GM21360 (cell line): ENCODE measurements at regions not wholly inside any gene's neighbourhood (a gene's known extent, or its start where the extent isn't known, plus 50 kb on each side); places are given as distances from the start of the nearest gene placed in this dataset.
"Not testable (repeated sequence)": the region's sequence is repeated elsewhere in the genome, so short reads cannot be mapped to it uniquely, and the experiment has no call there.

Experiments used
- ATAC-seq: cut with Tn5 transposase; IDR thresholded peaks from one replicate; pipeline ENCODE4 v1.9.1; 2021; ENCODE audit warnings: mild to moderate bottlenecking, moderate library complexity; ENCODE audit not compliant: unreplicated experiment

DNA sequence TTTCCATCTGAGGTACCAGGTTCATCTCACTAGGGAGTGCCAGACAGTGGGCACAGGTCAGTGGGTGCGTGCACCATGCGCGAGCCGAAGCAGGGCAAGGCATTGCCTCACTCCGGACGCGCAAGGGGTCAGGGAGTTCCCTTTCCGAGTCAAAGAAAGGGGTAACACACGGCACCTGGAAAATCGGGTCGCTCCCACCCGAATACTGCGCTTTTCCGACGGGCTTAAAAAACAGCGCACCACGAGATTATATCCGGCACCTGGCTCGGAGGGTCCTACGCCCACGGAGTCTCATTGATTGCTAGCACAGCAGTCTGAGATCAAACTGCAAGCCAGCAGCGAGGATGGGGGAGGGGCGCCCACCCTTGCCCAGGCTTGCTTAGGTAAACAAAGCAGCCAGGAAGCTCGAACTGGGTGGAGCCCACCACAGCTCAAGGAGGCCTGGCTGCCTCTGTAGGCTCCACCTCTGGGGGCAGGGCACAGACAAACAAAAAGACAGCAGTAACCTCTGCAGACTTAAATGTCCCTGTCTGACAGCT, 242.5 kb downstream of the CYLC2 start:
- not testable (repeated sequence) for ATAC-seq

DNA sequence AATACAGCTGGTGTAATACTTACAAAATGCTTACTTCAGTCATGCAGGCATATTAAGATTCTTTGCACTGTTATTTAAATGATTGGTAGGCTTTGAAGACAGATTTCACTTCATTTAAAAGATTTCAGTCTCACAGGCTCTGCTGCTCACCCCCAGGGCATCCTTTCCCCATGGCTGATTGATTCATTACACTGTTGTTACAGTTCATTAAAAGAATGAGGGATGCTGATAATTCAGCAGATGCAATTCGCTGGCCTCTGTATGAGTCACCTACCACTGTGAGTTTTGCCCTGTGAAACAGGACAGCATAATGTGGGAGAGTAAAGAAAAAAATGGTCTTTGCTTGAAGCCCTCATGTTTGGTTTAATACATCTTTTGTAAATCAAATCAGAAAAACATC, 246.9 kb downstream of the CYLC2 start:
- no peak for ATAC-seq

DNA sequence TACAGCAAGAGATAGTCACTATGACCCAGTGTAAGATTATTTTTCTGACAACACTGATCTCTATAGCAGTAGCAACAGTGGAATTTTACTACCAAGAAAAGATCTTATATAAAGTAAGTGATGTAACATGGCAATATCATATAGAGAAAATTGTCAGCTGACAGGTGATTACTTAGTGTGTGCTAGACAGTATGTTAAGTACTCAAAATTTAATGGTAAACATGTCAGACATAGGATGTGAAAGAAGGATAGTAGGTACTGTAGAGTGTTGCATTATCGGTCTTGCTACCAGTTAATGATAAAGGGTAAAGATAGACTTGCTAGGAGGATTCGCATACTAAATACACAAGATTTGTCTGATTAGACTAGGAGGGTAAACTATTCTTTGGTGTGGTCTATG, 247.4 kb downstream of the CYLC2 start:
- no peak for ATAC-seq

DNA sequence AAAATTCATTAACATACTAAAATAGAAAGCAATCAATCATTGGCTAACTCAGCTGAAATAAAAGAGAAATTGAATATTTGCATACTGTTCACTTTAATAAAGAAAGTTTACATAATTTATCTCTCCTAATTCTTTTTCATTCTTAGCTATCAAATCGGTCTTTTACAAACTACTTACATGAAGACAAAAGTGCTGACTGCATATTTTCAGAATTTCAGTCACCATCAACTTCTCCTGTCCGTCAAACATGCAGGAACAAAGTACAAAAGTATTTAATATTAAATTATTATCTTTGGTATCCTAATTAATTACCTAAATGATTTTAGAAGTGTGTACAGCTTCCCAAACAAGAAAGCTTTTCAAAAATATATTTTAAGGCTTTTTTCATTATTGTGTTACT, 248.4 kb downstream of the CYLC2 start:
- no peak for ATAC-seq

DNA sequence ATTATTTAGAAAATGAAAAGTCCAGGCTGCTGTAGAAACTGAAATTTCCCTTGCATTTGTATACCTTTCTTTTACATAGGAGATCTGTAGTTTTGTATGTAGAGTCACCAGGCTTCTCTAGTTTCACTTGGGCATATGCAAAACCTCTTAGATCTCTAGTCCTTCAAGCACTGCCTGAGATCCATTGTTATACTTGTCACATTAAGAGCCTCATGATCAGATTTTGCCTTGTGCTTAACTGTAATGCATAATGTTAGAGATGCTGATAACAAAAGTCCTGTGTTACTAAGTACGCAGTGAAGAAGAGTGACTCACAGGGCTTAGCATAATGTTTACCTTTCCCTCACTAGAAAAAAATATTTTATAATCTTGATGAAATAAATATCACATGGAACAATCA, 250.2 kb downstream of the CYLC2 start:
- ATAC-seq, result no peak

DNA sequence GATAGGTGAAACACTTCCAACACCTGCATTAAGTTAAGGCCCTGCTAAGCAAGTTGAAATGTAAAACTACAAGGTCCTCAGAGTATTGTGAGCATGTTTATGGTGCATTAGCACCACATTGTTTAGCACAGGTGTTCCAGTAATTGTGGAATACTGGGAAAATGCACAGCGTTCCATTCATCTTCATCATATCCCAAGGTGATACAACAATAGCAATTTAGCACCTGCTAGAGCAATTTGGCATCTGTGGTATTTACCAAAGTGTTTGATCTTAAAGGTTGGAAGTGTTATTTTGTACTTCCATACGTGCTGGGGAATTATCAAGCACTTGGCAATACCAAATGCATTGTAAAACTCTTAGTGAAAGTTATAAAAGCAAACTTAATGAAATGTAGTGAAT, 266.8 kb downstream of the CYLC2 start:
- ATAC-seq, result no peak

DNA sequence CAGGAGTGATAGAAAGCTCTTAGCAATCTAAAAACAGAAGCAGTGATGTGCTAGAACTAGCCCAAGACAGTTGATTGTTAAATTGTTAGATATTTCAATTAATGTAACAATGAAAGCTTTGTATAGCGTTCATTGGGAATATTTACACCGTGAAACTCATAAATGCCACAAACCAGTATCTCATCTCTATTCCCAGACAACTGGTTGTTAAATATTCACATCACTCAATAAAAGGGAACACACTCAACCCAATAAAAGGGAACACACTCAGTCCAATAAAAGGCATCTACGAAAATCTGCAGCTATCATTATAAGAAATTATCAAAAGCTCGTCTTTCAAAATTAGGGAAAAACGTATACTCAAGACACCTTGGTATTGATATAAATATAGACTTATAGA, 270.9 kb downstream of the CYLC2 start:
- ATAC-seq, result no peak

DNA sequence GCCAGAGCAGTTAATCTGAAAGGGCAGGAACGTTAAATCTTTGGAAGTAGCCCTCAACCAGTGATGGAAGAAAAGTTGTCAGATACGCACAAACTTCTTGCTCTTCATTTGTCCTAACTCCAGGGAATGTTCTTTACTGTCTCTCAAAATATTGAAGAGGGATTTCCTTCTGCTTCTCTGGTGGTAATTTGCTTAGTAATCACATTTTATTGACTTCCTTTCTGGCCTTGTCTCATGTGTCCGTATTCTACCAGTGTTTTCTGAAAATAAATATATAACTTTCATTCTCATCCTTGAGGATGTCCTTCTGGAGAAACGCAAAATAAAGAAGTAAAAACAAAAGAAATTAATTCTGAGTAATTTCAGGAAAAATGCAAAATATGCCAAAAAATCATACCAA, 282.1 kb downstream of the CYLC2 start:
- no peak for ATAC-seq

DNA sequence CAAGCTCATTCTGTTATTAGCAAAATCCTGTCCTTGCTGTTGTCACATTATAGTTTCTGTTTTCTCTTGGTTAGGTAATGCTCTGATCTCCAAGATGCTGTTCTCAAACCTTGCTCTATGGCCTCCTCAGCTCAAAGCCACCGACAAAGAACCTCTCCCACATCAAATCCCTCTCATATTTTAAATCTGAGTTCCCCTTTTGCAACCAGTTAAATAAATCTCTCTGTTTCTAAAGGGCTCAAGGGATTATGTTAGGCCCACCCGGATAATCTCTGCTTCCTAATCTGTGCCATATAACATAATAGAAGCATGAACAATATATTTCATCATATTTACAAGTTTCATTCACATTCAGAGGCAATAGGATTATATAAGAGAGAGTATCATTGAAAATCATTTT, 286.0 kb downstream of the CYLC2 start:
- no peak for ATAC-seq

DNA sequence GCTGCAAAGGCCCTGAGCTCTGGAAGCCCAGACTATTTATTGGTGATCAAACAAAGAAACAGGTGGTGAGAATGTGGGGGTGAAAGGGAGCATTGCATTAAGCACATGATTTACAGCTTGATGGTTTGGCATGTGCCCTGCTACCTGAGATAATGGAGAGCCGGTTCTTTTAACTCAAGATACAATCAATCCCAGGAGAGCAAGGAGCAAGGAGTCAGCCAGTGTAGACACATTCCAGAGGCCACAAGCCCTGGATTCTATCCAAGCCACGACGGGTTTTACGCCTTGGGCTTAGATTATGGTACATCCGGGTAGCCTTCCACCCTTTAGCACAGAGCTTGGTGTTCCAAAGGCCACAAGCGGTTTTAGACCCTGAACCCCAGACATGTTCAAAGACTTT, 292.2 kb downstream of the CYLC2 start:
- no peak for ATAC-seq

DNA sequence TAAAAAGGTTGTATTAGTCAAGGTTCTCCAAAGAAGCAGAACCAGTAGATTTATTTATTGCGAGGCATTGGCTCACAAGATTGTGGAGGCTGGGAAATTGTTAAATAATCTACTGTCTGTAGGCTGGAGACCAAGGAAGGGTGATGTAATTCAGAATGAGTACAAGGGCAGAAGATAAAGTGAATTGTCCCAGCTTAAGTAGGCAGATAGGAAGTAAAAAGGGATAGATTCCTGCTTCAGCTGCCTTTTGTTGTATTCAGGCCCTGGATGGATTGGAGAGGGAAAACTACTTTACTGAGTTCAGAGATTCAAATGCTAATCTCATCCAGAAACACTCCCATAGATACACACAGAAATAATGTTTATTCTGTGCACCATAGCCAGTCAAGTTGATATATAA, 301.1 kb downstream of the CYLC2 start:
- ATAC-seq, result no peak

DNA sequence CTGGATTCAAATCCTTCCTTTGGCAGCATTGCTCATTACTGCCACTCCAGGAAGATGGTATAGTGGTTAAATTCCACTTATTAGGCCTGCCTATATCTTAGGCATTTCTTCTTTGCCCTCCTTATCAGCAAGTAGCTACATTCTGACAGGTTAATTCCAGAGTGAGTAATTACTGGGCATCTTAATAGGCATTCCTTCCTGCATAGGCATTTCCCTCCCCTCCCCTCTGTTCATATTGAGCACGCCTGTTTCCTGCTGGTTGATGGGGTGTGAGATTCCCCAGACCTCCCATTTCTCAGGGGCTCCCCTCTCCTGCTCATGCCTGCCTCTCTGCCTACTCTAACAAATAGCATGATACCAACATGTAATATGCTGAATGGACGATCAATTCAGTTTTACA, 305.9 kb downstream of the CYLC2 start:
- ATAC-seq, result no peak

DNA sequence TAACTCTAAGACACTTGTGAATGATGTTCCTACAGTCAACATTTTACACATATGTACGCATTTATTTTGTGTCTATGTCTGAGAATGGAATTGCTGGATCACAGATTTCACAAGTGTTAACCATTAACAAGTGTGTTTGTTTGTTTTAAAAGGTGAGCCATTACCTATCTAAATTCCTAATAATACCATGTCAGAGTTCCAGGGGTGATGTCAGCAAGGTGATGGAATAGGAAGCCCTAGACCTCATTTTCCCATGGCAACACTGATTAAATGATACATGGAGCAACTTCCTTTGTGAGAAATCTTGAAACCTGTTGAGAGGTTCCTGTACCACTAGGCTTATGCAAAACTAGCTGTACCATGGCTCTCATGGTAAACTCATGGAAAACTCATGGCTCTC, 309.7 kb downstream of the CYLC2 start:
- no peak for ATAC-seq

DNA sequence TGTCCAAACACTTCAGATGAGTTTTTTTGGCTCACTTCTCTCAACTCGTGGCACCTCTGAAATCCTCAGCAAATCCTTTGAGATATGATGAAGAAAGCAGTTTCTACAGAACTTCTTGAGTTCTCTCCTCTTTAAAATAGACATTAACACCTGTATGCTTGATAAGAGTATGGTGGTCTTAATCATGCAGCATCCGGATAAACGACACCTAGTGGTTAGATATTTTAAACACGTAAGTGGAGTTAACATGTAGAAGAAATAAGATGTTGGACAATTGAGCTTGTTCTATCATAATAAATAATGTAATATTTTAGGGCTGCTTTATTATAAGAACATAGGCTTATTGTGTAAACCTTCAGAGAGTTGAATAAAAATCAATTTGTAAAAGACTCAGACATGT, 324.8 kb downstream of the CYLC2 start:
- no peak for ATAC-seq

DNA sequence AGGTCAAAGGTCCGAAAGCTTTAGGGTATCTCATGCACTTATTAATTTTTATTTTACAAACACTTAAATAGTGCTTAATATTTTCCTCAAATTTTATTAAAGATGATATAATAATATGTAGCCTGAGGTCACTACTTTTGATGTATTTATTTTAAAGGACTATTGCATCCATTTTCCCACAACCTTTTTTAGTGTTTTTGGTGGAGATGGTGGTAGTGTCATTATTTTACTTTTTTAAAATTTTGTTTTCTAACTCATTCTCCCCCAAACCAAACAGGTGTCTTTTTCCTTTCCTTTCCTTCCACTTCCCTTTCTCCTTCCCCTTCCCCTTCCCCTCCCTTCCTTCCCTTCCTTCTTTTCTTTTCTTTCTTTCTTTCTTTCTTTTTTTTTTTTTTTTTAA, 328.6 kb downstream of the CYLC2 start:
- ATAC-seq, result no peak

DNA sequence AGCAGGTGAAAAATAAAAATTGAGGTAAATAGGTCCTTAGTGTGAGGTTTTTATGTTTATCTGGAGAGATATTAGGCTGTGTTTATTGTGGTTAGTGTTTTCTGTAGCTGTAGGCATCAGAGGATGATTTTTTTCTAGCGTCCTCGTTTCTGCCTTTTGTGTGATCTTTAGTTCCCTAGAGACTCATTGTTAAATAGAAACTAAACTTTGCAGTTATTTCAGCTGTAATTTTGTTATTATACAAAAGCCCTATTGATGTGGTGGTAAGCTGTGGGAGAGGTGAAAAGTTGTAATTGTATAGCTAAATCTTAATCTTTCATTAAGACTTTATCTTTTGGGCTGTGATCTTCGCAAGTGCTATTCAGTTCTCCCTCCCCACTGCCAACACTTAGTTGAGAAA, 340.3 kb downstream of the CYLC2 start:
- no peak for ATAC-seq

DNA sequence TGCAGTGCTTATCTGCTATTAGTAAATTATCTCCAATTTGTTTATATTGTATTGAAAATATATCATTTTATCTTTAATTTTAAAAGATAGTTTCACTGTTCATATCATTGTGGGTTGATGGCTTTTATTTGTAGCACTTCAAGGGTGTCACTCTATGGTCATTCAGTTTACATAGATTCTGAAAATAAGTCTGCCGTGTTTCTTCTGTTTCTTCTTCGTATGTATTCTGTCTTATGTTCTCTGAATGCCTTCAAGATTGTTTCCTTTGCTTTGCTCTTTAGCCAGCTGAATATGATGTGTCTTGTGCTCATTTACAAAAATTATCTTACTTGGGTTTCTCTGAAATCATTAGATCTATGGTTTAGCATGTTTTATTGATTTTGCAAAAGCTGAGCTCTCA, 359.9 kb downstream of the CYLC2 start:
- no peak for ATAC-seq

DNA sequence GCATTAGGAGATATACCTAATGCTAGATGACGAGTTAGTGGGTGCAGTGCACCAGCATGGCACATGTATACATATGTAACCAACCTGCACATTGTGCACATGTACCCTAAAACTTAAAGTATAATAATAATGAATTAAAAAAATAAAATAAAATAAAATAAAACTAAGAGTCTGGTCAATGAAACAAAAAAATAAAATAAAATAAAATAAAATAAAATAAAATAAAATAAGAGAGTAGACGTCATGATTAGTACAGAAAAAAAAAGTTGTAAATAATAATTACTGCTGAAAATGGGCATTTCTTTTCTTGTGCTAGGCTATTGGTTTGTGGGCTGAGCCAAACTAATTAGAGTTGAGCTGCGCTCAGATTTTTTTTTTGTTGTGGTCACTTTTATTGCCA, 362.8 kb downstream of the CYLC2 start:
- not testable (repeated sequence) for ATAC-seq

DNA sequence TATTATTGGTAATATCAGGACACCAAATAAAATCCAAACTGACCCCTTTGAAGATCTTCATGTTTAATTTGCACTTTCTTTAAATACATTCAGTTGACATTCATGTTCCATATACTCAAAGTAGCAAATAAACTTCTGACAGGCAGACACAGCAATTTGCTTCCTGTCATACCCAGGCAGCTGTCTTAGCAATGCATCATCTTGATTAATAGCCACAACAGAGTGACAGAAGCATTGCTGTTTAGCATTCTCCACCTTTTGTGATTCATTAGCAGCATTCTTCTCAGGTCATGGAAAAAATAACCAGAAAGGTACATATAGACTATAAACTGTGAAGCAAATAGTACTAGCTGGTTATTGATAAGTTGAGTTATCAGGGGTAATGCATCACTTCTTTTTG, 366.8 kb downstream of the CYLC2 start:
- ATAC-seq, result no peak

DNA sequence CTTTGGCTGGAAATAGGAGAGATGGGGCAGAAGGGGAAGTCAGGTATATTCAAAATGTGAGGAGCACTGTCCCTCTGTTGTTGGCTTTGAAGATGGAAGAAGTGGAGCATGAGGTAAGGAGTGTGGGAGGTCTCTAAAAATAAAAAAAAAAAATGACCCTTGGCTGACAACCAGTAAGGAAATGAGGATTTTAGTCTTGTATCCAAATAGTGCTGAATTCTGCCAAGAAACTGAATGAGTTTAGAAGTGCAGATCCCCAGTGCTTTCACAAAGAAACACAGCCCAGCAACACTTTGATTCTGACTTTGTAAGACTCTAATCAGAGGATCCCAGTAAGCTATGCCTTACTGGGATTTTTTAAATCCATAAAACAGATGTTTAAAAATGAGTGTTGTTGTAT, 367.9 kb downstream of the CYLC2 start:
- no peak for ATAC-seq

DNA sequence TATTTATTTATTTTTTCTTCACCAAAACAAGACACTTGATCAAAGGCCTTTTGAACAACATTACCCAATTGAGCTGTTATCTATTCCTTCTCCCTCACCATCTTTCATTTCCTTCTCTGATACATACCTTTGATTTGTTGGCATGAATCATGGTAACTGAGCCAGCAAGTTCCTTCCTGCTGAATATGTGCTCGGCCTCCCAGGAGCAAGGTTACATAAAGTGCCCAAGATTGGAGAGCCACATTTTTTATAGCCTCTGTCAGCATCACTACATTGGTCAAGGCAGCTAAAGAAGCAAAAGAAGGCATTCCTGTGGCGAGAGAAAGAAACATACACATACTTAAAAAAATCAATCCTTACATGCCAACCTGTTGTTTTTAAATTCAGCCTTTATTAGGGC, 369.6 kb downstream of the CYLC2 start:
- ATAC-seq, result no peak

DNA sequence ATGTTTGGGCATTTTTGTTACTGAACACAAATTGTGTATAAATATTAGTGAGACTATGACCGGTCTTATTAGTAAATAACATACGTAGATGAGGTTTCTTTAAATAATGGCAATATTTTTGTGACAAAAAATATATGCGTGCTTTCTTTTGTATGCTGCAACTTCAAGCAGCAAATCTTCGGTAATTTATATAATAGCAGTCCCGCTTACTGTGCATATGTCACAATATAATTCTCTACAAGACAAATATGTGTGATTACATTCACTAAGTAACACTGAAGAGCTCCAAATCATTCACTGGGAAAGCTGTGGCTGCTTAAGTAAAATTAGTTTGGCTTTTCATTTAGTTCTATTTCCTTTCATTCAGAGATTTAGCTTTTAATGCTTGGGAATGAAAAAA, 376.0 kb downstream of the CYLC2 start:
- ATAC-seq, result no peak

DNA sequence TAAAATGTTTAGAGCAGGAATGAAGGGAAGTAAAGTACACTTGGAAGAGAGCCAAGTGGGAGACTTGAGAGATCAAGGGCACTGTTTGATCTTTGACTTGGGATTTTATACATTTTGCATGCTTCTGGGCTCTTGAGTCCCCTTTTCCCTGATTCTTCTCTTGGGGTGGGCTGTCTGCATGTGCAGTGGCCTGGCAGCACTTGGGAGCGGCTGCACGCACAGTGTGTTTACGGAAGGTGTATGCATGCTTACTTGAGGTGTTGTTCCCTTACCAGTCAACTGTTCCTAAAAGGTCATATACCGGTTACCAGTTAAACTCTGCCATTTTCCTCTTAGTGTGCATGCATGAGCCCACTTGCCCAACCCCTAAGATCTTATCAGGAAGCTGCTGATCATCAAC, 377.7 kb downstream of the CYLC2 start:
- ATAC-seq, result no peak

DNA sequence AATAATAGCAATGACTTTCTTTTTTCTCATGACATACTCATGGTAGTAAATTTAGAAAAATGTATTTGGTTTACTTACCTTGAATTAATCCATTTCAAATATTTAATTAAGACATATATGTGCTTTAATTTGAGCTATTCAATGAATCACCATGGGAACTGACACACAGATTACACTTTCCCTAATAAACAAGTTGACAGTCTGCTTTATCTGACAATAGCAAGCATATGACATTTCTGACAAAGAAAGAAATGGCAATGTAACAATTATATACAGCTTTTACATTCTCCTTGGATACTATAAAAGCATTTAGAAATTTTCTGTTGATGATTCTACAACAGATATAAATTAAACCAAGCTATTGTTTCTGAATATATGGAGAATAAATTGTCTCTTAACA, 382.5 kb downstream of the CYLC2 start:
- no peak for ATAC-seq
